Fibroblast of lung (primary cell): ENCODE measurements at regions not wholly inside any gene's neighbourhood (a gene's known extent, or its start where the extent isn't known, plus 50 kb on each side); places are given as distances from the start of the nearest gene placed in this dataset.

Experiments
- DNase-seq, 2 donors: peaks; one replicate each; pipeline versions ENCODE4 v3.0.0 to v3.0.0-alpha.2; 2010; ENCODE audit warnings: low read depth in 2 of 2
- H2AFZ ChIP-seq: 2 replicates; pipeline ENCODE4 v1.5.1; 2012; ENCODE audit warnings: low read length, control low read depth, inconsistent platforms
- H3K27ac ChIP-seq: 2 replicates; pipeline ENCODE4 v1.5.1; 2011; ENCODE audit warnings: low read length, control low read depth; ENCODE audit not compliant: insufficient read depth
- H3K27me3 ChIP-seq: 2 replicates; pipeline ENCODE4 v1.5.1; 2011; ENCODE audit warnings: mild to moderate bottlenecking, low read length; ENCODE audit not compliant: control insufficient read depth, insufficient read depth
- H3K36me3 ChIP-seq: 2 replicates; pipeline ENCODE4 v1.5.1; 2011; ENCODE audit warnings: low read length; ENCODE audit not compliant: control insufficient read depth, insufficient read depth
- H3K4me1 ChIP-seq: 2 replicates; pipeline ENCODE4 v1.5.1; 2011; ENCODE audit warnings: low read length; ENCODE audit not compliant: control insufficient read depth, insufficient read depth; ENCODE audit errors: extremely low read depth
- H3K4me2 ChIP-seq: 2 replicates; pipeline ENCODE4 v1.5.1; 2011; ENCODE audit warnings: low read length, control low read depth; ENCODE audit not compliant: insufficient read depth; ENCODE audit errors: extremely low read depth
- H3K4me3 ChIP-seq, 4 experiments: fragments of 200-600 bp in 1 of 4; sonication (generic) in 1 of 4; replicated peaks in 1 of 4; 2 replicates each; pipeline ENCODE4 v1.5.1; 2011 to 2016; ENCODE audit warnings: low read length in 4 of 4, low read depth in 3 of 4, mild to moderate bottlenecking in 3 of 4, control low read depth in 2 of 4, inconsistent platforms in 1 of 4, mixed read lengths in 1 of 4; ENCODE audit not compliant: insufficient read depth in 1 of 4; ENCODE audit errors: control extremely low read depth in 1 of 4
- H3K79me2 ChIP-seq: 2 replicates; pipeline ENCODE4 v1.5.1; 2012; ENCODE audit warnings: mild to moderate bottlenecking, low read length, inconsistent platforms; ENCODE audit not compliant: control insufficient read depth, insufficient read depth
- H3K9ac ChIP-seq: 2 replicates; pipeline ENCODE4 v1.5.1; 2011; ENCODE audit warnings: mild to moderate bottlenecking, low read length, control low read depth; ENCODE audit not compliant: insufficient read depth
- H3K9me3 ChIP-seq: 2 replicates; pipeline ENCODE4 v1.5.1; 2012; ENCODE audit warnings: low read depth, low read length; ENCODE audit not compliant: control insufficient read depth, insufficient read depth
- H4K20me1 ChIP-seq: 2 replicates; pipeline ENCODE4 v1.5.1; 2011; ENCODE audit warnings: low read length; ENCODE audit not compliant: control insufficient read depth, insufficient read depth; ENCODE audit errors: extremely low read depth
- EZH2 ChIP-seq: IDR thresholded peaks from 2 replicates; pipeline ENCODE4 v1.5.1; 2012; ENCODE audit warnings: low read length, control low read depth, mild to moderate bottlenecking; ENCODE audit errors: missing control alignments
- TF ChIP-seq, protein P1 (sequence below), 2 donors: IDR thresholded peaks in 1 of 2; conservative IDR thresholded peaks in 1 of 2; 1 replicate in 1 of 2; 2 replicates in 1 of 2; pipeline ENCODE4 v1.5.1; 2011 to 2012; ENCODE audit warnings: low read length in 2 of 2, control low read depth in 1 of 2, inconsistent platforms in 1 of 2, low read depth in 1 of 2, mild to moderate bottlenecking in 1 of 2

DNA sequence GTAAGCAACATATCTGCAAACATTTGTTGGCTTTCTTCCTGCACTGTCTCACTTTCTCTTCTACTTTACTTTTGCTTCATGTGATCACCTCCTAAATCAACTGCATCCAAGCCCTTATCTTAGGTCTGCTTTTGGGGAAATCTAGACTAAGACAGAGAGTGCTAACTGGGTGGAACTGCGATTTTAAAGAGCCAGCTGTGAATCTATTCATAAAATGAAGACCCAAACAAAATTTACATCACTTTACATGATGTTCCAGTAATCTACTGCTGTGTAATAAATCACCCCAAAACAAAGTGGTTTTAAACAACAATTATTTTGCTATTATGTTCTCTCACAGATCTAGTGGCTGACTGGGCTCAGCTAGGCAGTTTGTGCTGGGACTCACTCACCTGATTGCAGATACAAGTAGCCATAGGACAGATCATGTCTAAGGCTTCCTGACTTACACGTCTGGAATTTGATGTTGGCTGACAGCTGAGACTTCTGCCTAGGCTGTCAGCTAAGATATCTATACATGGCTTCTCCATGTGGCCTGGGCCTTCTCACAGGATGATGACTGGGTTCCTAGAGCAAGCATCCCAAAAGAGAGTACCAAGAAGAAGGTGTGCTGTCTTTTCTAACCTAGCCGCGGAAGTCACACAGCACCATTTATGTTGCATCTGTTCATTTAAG, 145.1 kb upstream of the TBCA start:
- H3K4me2 ChIP-seq: no peak overlapping the region
- no peak overlapping the region for H3K27ac ChIP-seq
- H3K79me2 ChIP-seq: no peaks in the 10 kb centered on the region
- no peaks in the 10 kb centered on the region for H3K9me3 ChIP-seq
- no peak overlapping the region for H2AFZ ChIP-seq
- H3K27me3 ChIP-seq: peaks cover 12% of the 10 kb centered on the region
- no peak overlapping the region for H3K4me3 ChIP-seq
- H3K4me1 ChIP-seq: no peaks in the 10 kb centered on the region
- no peak for TF ChIP-seq EZH2
- TF ChIP-seq, protein P1, sequence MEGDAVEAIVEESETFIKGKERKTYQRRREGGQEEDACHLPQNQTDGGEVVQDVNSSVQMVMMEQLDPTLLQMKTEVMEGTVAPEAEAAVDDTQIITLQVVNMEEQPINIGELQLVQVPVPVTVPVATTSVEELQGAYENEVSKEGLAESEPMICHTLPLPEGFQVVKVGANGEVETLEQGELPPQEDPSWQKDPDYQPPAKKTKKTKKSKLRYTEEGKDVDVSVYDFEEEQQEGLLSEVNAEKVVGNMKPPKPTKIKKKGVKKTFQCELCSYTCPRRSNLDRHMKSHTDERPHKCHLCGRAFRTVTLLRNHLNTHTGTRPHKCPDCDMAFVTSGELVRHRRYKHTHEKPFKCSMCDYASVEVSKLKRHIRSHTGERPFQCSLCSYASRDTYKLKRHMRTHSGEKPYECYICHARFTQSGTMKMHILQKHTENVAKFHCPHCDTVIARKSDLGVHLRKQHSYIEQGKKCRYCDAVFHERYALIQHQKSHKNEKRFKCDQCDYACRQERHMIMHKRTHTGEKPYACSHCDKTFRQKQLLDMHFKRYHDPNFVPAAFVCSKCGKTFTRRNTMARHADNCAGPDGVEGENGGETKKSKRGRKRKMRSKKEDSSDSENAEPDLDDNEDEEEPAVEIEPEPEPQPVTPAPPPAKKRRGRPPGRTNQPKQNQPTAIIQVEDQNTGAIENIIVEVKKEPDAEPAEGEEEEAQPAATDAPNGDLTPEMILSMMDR (conservative IDR thresholded peaks at IDR 0.05 in 1 of 2, IDR thresholded peaks at IDR 0.05 in 1 of 2; ENCODE audit: low read depth in 1 of 2, low read length in 2 of 2): no peak
- DNase-seq: no peak
- no peaks in the 10 kb centered on the region for H3K36me3 ChIP-seq
- H4K20me1 ChIP-seq: no peaks in the 10 kb centered on the region
- no peak overlapping the region for H3K9ac ChIP-seq

DNA sequence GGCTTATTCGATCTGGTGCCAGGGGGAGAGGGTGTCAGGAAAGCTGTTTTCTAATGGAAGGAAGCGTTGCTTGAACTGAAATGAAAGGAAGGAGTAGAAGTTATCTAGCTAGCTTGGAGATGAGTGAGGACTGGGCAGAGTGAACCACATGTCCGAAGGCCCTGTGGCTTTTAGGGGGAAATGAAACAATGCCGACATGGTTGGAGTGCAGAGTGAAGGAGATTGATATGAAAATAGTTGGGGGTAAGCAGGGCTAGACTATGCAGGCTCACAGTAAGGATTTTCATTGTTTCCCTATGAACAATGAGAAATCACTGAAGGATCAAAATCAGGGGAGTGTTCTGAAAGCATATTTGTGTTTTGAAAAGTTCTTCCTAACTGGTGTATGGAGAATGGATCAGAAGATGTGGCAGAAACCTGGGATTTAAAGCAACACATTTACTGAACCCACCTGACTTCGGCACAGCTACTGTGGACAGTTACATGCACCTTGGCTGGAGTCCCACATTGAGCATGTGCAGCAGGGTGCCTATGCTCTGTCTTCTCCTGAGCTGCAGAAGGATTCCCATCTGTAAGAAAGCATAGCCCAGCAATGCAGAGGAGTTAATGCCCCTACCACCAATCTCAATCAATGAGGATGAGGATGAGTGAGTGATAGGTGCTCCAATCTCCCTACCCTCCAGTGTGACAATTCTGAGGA, 144.4 kb upstream of the TBCA start:
- no peak overlapping the region for H3K27ac ChIP-seq
- no peak overlapping the region for H3K9ac ChIP-seq
- no peak overlapping the region for H2AFZ ChIP-seq
- H3K36me3 ChIP-seq: no peaks in the 10 kb centered on the region
- no peaks in the 10 kb centered on the region for H3K79me2 ChIP-seq
- no peaks in the 10 kb centered on the region for H3K9me3 ChIP-seq
- H3K4me3 ChIP-seq: no peak overlapping the region
- peaks cover 12% of the 10 kb centered on the region for H3K27me3 ChIP-seq
- no peak for DNase-seq
- no peaks in the 10 kb centered on the region for H3K4me1 ChIP-seq
- H4K20me1 ChIP-seq: no peaks in the 10 kb centered on the region
- H3K4me2 ChIP-seq: no peak overlapping the region
- TF ChIP-seq, protein P1 (conservative IDR thresholded peaks at IDR 0.05 in 1 of 2, IDR thresholded peaks at IDR 0.05 in 1 of 2; ENCODE audit: low read depth in 1 of 2, low read length in 2 of 2): no peak
- no peak for TF ChIP-seq EZH2

DNA sequence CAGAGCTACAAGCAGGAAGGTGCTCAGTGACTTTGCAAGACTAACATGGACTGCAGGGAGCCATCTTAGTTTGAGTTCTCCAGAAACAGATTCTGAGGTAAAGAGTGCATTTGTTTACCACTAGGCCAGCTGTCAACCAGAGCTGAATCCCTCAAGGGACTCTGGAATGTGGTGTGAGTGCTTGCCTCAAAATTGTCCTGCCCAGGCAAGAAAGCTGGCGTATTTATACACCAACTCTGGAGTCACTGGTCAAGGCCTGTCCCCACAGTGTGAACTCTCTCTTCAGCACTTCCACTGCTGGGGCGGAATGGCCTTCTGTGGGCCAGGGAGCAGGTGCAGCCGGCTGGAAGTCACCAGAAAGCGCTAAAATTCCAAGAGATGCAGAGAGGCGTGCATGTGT, 139.2 kb upstream of the TBCA start:
- Histone ChIP-seq H3K27me3 (peaks cover 14% of the 10 kb centered on the region), H3K9ac (no peak overlapping the region), H3K36me3 (no peaks in the 10 kb centered on the region), H3K79me2 (no peaks in the 10 kb centered on the region), H3K4me3 (no peak overlapping the region), H2AFZ (no peak overlapping the region), H3K27ac (no peak overlapping the region), H3K4me2 (no peak overlapping the region), H4K20me1 (no peaks in the 10 kb centered on the region), H3K9me3 (no peaks in the 10 kb centered on the region), H3K4me1 (no peaks in the 10 kb centered on the region)
- TF ChIP-seq, protein P1 (conservative IDR thresholded peaks at IDR 0.05 in 1 of 2, IDR thresholded peaks at IDR 0.05 in 1 of 2; ENCODE audit: low read depth in 1 of 2, low read length in 2 of 2): no peak
- no peak for TF ChIP-seq EZH2
- no peak for DNase-seq
